RWPE1 (cell line): ENCODE measurements at regions not wholly inside any gene's neighbourhood (a gene's known extent, or its start where the extent isn't known, plus 50 kb on each side); places are given as distances from the start of the nearest gene placed in this dataset.

Experiments used
- CTCF ChIA-PET: fragments of 350-600 bp; sonication (Branson Sonifier 250); formaldehyde crosslinking; extraction: SDS; loops from one replicate; lab custom pipeline; 2021; lab: Yijun Ruan, JAX
- POLR2A ChIA-PET: fragments of 400-600 bp; formaldehyde crosslinking; extraction: SDS; loops from one replicate; lab custom pipeline; 2020; ENCODE audit warnings: antibody characterized with exemption; ENCODE audit not compliant: low non-redundant PET; lab: Yijun Ruan, JAX
- DNase-seq: peaks from one replicate; pipeline ENCODE4 v3.0.0; 2012; ENCODE audit warnings: low spot score
- H3K27ac ChIP-seq: fragments of 450-650 bp; 2 replicates; pipeline ENCODE4 v1.5.1; 2017
- TF ChIP-seq, protein P1 (sequence below): fragments of 450-650 bp; conservative IDR thresholded peaks from 2 replicates; pipeline ENCODE4 v1.5.1; 2017; ENCODE audit warnings: low read depth, mild to moderate bottlenecking

DNA sequence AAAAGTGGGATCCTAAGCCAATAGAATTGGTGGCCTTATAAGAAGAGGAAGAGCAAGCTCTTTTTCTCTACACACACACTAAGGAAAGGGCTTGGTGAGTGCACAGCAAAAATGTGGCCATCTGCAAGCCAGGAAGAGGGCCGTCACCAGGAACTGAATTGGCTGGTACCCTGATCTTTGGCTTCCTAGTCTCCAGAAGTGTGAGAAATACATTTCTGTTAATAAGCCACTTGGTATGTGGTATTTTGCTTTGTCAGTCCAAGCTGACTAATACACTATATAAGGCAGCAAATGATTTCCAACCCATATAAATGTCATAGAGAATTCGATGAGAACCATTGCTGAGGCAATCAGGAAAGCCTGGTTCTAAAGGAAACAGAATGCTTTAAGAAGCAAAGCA is 816.3 kb upstream of the SEMA6D start:
- POLR2A ChIA-PET: no interaction called here

DNA sequence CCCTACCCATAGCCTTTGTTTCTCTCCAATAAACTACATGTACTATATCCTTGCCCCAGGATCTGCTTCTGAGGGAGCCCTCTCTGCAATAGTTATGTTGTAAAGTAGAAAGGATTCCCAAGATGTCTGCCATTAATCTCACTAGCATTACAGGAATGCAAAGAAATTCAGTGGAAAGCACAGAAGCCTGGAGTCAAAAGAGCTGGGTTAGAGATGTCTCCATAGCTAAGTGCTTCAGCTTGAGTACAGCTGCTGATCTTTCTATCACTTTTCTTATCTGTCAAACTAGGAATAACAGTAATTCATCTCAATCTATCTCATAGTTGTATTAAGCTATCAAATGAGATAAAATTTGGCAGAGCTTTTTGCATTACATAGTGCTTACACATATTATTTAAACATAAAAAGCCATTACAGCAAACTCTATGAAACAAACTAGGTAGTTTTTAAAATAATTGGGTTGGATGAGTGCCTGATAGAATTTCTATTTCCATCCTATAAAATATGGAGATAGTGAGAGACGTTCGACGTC is 799.5 kb upstream of the SEMA6D start:
- H3K27ac ChIP-seq: no peak overlapping the region
- TF ChIP-seq, protein P1, sequence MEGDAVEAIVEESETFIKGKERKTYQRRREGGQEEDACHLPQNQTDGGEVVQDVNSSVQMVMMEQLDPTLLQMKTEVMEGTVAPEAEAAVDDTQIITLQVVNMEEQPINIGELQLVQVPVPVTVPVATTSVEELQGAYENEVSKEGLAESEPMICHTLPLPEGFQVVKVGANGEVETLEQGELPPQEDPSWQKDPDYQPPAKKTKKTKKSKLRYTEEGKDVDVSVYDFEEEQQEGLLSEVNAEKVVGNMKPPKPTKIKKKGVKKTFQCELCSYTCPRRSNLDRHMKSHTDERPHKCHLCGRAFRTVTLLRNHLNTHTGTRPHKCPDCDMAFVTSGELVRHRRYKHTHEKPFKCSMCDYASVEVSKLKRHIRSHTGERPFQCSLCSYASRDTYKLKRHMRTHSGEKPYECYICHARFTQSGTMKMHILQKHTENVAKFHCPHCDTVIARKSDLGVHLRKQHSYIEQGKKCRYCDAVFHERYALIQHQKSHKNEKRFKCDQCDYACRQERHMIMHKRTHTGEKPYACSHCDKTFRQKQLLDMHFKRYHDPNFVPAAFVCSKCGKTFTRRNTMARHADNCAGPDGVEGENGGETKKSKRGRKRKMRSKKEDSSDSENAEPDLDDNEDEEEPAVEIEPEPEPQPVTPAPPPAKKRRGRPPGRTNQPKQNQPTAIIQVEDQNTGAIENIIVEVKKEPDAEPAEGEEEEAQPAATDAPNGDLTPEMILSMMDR: no peak
- ChIA-PET CTCF (interaction anchor here (0.7 kb wide), 1 partner anchor 1131 kb away, joined by 3 read pairs; no protein-coding TSS in a partner anchor), POLR2A (no interaction called here)
- no peak for DNase-seq

More for the DNA sequence above, 816.3 kb upstream of the SEMA6D start:
- no peak overlapping the region for H3K27ac ChIP-seq
- TF ChIP-seq, protein P1: no peak
- CTCF ChIA-PET: interaction anchor here (0.8 kb wide), 1 partner anchor 85 kb away, joined by 3 read pairs; no protein-coding TSS in a partner anchor
- DNase-seq: no peak

GRCh38 chr15:46918462-46919140 is 798.7 kb upstream of the SEMA6D start:
- no peak overlapping the region for H3K27ac ChIP-seq
- TF ChIP-seq, protein P1: no peak
- ChIA-PET CTCF (no interaction called here), POLR2A (no interaction called here)
- no peak for DNase-seq

GRCh38 chr15:46921891-46922290 is 795.4 kb upstream of the SEMA6D start:
- TF ChIP-seq, protein P1: no peak
- ChIA-PET CTCF (interaction anchor here (0.5 kb wide), 1 partner anchor 102 kb away, joined by 6 read pairs; no protein-coding TSS in a partner anchor), POLR2A (no interaction called here)
- H3K27ac ChIP-seq: no peak overlapping the region
- DNase-seq: no peak

GRCh38 chr15:46930426-46930825 is 786.9 kb upstream of the SEMA6D start:
- TF ChIP-seq, protein P1: no peak
- no peak overlapping the region for H3K27ac ChIP-seq
- POLR2A ChIA-PET: no interaction called here
- CTCF ChIA-PET: no interaction called here
- no peak for DNase-seq

GRCh38 chr15:46933332-46933731 is 784.0 kb upstream of the SEMA6D start:
- no peak overlapping the region for H3K27ac ChIP-seq
- CTCF ChIA-PET: no interaction called here
- TF ChIP-seq, protein P1: no peak
- no peak for DNase-seq
- POLR2A ChIA-PET: no interaction called here
